ENCODE measurements at regions not wholly inside any gene's neighbourhood (a gene's known extent, or its start where the extent isn't known, plus 50 kb on each side); places are given as distances from the start of the nearest gene placed in this dataset.
"Not testable (repeated sequence)": the region's sequence is repeated elsewhere in the genome, so short reads cannot be mapped to it uniquely, and the experiment has no call there.

DNA sequence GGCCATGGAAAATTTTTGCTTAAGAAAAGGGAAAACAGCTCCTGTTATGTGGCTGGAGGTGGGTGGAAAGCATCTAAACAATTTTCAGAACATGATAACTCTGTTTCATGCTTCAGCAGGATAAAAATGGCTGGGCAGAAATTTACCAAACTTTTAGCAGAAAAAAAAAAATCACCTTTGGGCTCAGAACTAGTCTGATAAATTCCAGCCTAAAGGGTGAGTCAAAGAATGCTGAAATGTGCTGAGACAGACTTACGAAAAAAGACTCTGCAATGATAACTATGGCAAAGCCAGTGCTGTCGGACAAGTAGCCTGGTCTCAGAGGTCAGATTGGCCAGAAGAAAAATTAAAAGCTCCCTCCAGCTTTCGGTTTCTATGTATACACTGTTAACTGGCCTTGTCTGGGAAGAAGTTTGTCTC, 123.6 kb downstream of the LRATD1 start:
- DNase-seq, result no peak

DNA sequence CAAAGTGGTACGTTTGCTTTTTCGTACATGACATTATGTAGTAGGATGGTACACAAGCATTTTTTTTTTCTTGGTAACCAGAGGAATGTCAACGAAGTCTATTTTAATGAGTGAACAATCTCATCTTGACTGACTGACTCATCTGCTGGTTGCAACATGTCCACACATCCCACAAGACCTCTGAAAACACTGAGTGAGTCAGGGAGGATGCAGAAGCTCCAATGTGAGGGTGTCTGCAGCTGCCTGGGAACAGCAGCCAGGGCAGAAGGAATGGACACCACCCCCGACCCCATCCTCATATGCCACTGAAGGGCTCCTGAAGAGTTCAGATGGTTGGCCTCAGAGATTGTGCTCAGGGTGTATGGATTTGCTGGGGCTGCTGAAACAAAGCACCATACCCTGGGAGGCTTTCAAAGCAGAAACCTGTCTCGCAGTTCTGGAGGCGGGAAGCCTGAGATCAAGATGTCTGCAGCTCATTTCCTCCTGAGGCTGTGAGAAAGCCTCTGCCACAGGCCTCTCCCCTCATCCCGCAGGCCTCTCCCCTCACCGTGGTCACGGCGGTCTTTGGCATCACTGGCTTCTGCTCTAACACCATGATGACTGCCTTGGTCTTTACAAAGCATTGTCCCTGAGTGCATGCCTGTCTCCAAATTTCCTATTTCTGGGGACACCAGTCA, 124.6 kb downstream of the LRATD1 start:
- no peak for DNase-seq

DNA sequence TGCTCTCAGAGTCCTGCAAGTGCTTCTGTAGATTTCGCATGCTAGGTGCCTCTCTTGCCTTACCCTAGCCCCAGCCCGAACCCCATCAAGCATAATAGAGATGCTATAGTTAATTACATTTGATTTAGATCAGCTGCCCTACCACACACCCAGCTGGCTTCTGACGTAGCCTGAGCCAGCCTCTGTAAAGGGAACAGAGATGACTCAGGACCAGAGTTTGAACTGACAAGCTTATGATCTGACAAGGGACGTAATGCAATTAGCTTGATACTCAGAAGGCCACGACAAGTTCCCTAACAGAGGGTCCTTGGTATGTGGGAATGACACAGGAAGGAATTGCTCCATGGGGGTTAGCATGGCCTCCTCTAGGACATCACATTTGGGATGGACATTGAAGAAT, 126.6 kb downstream of the LRATD1 start:
- no peak for DNase-seq

DNA sequence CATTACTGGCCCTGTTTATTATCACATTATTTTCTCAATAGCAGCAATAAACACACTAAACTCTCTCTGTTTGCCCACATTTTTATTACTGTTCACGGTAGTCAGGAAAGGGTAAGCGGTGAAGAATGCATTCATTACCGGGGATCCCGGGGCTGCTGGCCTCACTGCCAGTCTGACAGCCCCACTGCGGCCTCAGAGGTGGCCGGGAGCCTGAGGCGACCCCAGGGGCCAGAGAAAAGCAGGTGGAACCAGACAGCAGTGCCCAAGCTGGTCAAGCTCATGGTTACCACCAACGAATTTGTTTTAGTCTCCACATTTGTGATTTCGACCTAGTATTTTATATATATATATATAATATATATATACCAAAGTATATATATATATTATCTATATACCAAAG, 127.7 kb downstream of the LRATD1 start:
- DNase-seq, result no peak

DNA sequence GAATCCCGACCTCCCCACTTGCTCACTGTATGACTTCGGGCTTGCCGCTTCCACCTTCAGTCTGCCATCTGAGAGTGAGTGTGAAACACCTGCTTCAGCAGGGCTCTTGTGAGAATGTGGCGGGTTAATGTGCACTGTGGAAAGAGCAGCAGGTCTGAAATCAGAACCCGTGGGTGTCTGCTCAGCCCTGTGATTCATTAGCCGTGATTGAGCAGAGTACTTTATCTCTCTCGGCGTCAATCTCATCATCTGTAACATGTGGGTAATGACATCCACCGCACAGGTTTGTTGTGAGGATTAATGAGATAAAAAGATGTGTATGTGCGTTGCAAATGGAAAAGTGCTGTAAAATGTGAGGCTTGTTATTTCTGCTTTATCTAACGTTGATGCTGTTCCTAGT, 128.6 kb downstream of the LRATD1 start:
- DNase-seq, result no peak

DNA sequence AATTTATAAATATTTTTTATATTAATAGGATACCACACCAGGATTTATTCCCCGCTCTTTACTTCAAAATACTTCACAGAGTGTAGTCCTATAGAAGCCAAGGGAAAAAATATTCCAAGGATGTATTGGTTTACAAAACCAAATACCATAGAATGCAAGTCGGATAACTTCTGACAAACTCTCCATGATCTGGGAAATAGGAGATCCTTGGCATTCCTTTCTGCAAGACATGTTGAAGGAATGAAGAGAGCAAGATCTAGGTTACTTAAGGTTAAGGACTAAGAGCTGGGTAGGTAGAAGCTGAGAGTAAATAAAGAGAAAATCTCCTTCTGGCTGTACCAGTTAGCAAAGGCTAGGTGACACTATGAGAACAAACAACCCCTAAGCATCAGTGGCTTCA, 141.2 kb downstream of the LRATD1 start:
- no peak for DNase-seq

DNA sequence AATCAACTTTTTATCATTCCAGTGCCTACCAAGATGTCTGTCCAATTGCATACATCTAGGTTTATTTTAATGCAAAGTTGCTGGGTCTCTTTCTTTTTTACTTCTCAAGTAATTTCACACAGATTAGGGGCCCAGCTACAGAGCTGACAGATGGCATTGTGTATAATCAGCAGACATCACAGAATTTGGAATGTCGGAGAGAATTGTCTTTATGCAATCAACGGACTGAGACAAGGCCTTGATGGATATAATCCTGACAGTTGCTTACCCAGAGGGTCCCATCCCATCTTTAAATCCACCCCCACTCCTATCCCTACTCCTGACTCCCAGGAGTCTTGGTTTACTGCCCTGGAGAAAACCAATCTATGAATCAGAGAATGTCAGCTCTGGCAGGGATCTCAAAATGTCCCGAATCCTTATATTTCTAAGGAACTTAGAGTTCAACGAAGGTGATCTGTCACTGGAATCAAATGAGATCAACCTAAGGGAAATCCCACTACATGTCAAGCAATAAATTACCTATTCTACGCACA, 142.0 kb downstream of the LRATD1 start:
- no peak for DNase-seq

DNA sequence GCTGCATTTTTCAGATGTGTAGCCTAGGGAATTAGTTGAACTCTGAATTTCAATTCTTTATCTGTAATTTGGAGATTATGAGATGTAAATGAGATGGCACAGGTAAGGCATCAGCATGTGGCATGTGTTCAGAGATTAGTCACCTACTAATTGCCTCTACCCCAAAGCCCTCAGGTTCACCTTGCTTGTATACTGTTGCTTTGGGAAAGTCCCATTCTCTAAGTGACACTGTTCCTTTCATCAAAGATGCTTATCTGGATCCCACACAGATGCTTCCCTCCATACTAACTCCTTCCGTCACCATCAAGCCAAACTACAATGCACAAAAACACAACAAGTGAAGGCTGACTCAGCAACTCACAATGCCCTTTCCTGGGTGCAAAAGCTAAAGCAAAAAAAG, 143.7 kb downstream of the LRATD1 start:
- DNase-seq, result no peak

DNA sequence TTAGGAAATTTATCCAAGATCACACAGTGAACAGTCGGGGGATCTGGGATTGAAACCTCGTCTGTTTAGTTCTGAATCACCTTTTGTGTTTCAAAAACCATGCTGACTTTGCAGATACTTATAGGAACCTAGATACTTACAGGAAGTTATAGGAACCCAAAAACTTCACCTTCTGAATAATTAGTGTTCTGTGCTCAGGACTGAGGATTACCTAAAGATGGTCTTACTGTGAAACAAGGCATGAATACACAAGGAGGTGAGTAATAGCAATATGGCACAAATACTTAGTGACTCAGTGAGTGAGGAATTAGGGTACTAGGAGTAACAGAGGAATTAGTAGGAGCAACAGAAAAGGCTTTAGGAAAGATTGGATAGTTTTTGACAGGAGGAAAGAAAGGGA, 145.5 kb downstream of the LRATD1 start:
- no peak for DNase-seq

DNA sequence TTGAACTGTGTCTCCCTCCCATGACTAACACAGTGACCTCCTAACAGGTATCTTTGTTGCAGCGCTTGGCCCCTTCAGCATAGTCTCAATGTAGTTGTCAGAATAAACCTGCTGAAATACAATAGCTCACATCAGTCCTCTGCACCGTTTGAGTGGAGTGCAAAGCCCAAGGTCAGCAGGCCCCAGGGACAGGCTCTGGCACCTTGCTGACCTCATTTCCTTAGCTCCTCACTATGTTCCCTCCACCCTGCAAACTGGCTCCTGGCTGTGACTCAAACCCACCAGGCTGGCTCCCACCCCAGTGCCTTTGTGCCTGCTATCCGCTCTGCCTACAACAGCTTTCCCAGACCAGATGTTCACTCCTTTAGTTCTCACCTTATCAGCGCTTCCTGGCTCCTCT, 146.7 kb downstream of the LRATD1 start:
- DNase-seq, result no peak

DNA sequence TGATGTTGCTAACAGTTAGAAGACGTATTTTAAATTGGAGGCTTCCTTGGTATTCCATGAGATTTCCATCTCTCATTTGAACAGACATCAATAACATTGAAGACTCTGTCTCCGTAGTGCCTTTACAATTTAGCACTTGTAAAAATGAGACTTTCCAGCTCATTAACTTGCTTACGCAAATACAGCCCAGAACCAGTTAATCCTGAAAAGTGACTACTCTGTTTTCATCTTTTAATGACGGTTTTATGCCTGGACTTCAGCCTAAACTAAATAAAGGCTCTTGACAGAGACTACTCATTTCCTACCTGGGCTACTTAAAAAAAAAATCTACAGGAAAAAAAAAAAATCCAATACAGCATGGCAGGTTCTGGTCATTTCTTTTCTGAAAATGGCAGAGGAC, 148.6 kb downstream of the LRATD1 start:
- DNase-seq, result no peak

DNA sequence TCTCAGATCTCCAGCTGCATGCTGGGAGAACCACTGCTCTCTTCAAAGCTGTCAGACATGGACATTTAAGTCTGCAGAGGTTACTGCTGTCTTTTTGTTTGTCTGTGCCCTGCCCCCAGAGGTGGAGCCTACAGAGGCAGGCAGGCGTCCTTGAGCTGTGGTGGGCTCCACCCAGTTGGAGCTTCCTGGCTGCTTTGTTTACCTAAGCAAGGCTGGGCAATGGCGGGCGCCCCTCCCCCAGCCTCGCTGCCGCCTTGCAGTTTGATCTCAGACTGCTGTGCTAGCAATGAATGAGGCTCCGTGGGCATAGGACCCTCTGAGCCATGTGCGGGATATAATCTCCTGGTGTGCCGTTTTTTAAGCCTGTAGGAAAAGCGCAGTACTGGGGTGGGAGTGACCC, 156.3 kb downstream of the LRATD1 start:
- not testable (repeated sequence) for DNase-seq

DNA sequence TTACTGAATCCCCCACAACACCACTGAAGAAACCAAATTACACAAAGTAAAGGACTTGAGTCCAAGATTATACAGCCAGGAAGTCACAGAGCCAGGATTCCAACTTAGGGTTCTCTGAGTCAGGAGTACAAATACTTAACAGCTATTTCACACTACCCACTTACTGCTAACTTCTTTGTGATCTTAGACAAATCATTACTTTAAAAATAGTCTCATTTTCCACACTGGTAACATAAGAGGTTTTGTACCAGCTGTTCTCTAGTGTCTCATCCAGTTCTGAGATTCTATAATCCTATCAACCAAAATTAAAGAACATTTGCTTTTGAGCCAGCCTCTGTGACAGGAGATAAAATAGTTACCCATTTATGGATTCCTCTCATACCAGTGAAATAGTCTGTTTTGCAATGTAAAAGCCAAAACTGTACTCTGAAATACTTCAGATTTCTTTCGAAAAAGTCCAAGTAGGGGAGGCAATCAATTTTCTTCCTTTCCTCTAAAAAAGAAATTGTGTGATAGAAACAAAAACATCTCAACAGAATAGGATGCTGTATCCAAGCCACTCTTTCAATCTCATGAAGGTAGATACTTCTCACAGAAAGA, 157.6 kb downstream of the LRATD1 start:
- no peak for DNase-seq

DNA sequence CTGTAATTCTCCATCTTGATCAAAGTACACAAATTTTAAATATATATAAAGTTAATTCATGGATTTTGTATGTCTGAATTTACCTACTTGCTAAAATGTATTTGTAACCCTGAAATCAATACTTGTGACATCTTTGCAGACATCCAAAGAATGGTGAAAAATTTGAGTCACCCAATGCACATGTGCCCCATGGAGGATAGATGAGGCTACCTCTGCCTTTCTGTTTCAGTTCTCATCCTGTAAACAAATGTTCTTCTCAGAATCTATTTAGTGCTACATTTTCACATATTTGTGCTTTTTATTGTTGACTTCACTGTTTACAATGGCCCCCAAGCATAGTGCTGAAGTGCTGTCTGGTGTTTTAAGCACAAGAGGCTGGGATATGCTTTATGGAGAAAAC, 171.5 kb downstream of the LRATD1 start:
- no peak for DNase-seq

DNA sequence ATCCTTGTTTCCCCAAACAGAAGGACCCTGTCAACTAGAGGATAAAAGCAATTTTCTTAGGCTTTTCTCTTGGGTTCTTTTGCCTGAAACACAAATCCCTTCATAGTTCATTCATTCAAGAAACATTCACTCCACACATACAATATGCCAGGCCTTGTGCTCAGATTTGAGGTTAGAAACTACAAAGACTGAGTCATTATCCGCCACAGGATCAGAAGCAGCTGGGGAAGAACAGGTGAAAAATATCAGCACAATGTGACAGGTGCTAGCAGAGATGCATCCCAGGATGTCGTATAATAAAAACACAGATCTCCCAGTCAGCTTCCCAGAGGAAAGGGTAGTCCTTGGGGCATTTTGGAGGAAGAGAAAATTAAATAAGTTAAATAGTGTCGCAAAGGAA, 172.4 kb downstream of the LRATD1 start:
- no peak for DNase-seq

DNA sequence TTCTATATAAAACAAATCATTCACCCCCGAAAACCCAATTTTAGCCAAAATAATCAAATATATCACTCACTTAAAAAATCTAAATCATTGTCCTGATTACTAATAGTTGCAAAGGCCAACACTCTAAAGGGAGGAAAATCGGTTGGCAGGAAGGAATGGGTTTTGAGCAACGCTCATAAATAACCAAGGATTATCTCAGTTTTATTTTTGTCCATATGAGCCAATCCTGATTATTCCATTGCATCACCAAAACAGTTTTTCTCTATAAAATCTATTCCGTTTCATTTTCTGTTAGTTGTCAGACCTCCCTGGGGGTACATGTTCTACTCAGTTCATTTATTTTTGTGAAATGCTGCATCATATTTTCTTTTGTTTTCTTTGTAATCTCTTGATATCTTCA, 174.1 kb downstream of the LRATD1 start:
- DNase-seq, result no peak

DNA sequence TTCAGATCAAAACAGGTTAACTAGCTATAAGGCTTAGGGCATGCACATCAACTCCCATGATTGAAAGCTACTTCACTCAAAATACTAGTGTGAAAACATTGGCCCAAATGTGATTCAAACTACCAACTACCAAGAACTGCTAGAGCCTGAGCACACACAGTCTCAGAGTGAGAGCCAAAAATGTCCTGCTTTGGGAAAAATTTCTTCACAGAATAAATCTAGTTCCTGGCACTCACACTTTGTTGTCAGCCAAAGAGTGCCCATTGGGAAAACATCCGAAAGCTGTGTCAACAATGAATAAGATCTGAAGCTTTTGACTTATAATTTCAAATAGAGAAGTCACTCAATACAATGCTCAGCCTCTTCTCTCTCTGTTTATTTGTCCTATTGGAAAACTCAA, 182.7 kb downstream of the LRATD1 start:
- no peak for DNase-seq

DNA sequence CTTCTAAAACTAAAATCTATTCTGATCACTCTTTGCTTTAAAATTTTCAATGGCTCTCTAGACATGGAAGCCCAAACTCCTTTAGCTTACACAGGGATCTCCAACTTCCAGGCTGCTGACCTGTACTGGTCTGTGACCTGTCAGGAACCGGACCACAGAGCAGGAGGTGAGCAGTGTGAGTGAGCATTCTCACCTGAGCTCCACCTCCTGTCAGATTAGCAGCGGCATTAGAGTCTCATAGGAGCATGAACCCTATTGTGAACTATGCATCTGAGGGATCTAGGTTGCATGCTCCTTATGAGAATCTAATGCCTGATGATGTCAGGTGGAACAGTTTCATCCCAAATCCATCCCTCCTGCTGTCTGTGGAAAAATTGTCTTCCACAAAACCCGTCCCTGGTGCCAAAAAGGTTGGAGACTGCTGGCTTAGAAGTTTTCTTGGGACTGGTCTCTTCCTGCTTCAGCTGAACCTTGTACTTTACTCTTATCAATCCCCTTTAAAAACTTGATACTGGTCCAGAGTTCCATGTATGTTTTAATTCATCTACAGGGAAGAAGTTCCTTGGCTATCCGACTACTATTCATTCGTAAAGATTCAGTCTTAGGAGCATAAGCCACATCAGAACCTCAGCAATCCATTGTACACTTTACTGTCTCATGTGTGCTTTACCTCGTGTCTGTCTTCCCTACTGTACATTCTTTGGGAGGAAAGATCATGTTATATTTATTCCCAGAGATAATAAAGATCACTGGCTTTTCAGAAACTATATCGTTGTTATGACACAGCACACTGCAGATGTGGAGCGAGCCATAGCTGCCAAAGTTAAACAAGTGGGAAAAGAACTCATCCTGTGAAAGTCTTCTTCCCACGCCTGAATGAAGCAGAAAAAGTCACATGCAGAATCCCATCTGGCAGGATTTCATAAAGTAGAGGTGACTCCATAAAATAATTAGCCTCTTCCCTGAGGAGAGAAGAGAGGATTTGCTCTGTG, 183.8 kb downstream of the LRATD1 start:
- no peak for DNase-seq

DNA sequence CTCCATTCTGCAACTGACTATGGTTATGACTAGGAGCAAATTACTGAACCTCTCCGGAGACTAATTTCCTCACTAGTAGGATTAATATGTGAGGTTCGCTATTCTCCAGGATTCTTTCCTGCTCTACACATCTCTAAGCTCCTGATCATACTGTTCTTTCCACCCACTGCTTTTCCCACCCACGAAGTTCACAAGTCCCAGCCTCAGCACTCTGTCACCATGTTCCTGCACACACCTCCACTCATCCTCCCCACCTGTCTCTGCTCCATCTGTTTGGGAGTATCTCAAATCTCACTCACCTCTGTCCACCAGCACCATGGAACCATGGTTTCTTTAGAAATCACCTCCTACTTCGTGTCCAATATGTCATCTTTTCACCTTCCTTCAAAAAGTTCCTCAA, 185.3 kb downstream of the LRATD1 start:
- no peak for DNase-seq

DNA sequence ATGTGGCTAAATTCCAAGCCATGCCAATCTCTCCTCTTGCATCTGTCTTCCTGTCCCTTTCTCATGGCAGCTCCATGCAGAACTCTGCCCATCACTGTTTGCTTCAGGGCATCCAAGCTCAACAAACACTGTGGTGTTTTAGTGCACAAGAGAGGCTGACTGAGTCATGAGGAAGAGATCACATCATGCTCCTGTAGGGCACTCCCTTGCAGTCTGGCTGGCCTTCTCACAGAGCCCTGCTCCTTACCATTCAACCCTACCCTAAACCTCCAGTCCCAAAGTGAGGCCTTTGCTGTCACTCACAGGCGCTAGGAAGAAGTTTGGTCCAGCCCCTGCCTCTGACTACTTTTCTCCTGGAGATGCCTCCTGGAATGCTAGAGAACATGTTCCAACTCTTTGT, 194.0 kb downstream of the LRATD1 start:
- no peak for DNase-seq

DNA sequence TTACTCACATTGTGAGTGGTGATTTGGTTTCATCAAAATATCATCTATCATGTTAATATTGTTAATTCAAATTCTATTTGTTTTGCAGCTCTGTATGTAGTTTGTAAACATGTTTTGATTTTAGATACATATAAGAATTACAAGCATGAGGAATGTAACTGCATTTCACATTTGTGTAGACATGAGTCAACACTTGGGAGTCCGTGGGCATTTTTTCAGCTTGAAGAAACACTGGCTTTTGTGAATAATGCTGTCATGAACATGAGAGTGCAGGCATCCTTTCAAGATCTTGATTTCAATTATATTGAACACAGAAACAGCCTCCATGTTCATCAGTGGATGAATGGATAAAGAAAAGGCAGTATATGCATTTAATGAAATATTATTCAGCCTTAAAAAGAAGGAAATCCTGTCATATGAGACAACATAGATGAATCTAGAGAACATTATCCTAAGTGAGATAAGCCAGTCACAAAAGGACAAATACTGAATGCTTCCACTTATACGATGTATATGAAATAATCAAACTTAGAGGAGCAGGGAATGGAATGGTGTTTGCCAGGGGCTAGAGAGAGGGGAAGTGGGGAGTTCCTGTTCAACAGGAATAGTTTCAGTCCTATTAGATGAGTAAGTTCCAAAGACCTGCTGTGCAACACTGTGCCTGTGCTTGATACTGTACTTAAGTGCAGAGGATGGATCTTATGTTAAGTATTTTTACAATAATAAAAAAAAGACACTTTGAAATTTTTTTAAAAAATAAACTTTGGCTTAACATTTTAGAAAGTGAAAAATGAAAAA, 194.9 kb downstream of the LRATD1 start:
- DNase-seq, result no peak

DNA sequence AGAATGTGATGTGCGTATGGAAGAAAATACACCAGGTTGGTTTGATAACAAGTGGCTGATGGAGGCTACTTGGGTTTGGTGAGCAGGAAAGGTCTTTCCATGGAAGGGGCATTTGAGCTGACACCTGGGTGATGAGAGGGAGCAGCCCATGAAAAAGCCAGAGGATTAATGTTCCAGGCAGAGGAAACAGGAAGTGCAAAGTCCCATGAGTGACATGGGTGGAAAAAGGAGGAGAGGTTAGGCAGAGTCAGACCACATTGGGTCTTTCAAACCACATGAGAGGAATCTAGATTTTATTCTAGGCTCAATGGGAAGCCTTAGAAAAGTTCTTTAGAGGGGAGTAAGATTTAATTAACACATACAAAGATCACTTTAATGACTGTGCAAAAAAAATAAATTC, 195.7 kb downstream of the LRATD1 start:
- no peak for DNase-seq

DNA sequence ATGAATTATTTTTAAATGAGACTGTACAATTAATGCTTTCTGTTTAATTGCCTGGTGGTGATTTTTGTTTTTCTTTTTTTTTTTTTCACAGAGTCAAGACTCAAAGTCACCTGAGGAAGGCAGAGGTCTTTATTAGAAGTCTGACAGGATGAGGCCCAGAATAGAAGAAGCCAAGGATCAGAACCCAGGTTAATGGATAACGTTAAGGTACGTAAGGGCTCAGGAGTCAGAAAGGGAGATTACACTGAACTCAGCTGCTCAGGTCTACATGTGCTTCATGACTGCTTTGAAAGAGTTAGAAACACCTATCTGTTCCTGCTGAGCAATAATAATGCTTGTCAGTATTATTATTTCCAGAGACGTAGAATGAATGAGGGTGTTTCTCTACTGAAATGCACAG, 196.5 kb downstream of the LRATD1 start:
- DNase-seq, result no peak
